ENCODE measurements at regions not wholly inside any gene's neighbourhood (a gene's known extent, or its start where the extent isn't known, plus 50 kb on each side); places are given as distances from the start of the nearest gene placed in this dataset.

GRCh38 chr6:132023490-132023889 lies 72.3 kb upstream of the CCN2 start:
- TF ChIP-seq CSDC2 (CRISPR knock-in tag; IDR thresholded peaks at IDR 0.05) (no peak), RARB (CRISPR knock-in tag; IDR thresholded peaks at IDR 0.05) (no peak), PATZ1 (CRISPR knock-in tag; IDR thresholded peaks at IDR 0.05; ENCODE audit: borderline replicate concordance) (no peak), ISL1 (CRISPR knock-in tag; IDR thresholded peaks at IDR 0.05) (no peak), CSRNP3 (CRISPR knock-in tag; IDR thresholded peaks at IDR 0.05) (no peak), CREB5 (CRISPR knock-in tag; IDR thresholded peaks at IDR 0.05; ENCODE audit: low read depth) (no peak), TSHZ2 (CRISPR knock-in tag; IDR thresholded peaks at IDR 0.05) (no peak), ZFP3 (CRISPR knock-in tag; IDR thresholded peaks at IDR 0.05) (no peak)

Data from SK-N-SH treated with all-trans-retinoic acid at 6 μM for 48 hours (cell line).